ENCODE measurements at regions not wholly inside any gene's neighbourhood (a gene's known extent, or its start where the extent isn't known, plus 50 kb on each side); places are given as distances from the start of the nearest gene placed in this dataset.

DNA sequence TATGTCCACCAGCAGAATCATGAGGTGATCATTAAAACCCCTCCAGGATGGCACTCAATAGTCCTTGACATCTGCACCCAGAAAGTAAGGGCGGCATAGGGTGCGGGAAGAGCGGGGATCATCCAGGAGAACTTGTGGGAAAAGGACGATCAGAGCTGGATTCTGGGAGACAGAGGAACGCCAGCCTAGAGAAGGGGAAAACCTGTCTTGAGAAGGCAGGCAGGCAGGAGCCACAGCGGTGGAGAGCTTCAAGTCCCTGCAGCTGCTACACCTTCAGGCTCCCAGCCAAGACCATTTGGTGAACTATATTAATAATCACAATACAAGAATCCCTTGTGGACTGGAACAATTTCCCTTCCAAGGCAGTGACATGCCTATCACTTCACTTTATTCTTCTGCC, 134.3 kb downstream of the BUD13 start:
- TF ChIP-seq, protein P1, sequence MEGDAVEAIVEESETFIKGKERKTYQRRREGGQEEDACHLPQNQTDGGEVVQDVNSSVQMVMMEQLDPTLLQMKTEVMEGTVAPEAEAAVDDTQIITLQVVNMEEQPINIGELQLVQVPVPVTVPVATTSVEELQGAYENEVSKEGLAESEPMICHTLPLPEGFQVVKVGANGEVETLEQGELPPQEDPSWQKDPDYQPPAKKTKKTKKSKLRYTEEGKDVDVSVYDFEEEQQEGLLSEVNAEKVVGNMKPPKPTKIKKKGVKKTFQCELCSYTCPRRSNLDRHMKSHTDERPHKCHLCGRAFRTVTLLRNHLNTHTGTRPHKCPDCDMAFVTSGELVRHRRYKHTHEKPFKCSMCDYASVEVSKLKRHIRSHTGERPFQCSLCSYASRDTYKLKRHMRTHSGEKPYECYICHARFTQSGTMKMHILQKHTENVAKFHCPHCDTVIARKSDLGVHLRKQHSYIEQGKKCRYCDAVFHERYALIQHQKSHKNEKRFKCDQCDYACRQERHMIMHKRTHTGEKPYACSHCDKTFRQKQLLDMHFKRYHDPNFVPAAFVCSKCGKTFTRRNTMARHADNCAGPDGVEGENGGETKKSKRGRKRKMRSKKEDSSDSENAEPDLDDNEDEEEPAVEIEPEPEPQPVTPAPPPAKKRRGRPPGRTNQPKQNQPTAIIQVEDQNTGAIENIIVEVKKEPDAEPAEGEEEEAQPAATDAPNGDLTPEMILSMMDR (IDR thresholded peaks at IDR 0.05; ENCODE audit: low read depth, low read length, missing input control) = no peak
- TF ChIP-seq FOXA1 (IDR thresholded peaks at IDR 0.05) (no peak), TAF1 (conservative IDR thresholded peaks at IDR 0.05) (no peak), GABPA (IDR thresholded peaks at IDR 0.05 in 1 of 2, conservative IDR thresholded peaks at IDR 0.05 in 1 of 2) (no peak), EGR1 (IDR thresholded peaks at IDR 0.05; ENCODE audit: low read depth in 2 of 2) (no peak), JUND (IDR thresholded peaks at IDR 0.05) (no peak)
- TF ChIP-seq, protein P2, sequence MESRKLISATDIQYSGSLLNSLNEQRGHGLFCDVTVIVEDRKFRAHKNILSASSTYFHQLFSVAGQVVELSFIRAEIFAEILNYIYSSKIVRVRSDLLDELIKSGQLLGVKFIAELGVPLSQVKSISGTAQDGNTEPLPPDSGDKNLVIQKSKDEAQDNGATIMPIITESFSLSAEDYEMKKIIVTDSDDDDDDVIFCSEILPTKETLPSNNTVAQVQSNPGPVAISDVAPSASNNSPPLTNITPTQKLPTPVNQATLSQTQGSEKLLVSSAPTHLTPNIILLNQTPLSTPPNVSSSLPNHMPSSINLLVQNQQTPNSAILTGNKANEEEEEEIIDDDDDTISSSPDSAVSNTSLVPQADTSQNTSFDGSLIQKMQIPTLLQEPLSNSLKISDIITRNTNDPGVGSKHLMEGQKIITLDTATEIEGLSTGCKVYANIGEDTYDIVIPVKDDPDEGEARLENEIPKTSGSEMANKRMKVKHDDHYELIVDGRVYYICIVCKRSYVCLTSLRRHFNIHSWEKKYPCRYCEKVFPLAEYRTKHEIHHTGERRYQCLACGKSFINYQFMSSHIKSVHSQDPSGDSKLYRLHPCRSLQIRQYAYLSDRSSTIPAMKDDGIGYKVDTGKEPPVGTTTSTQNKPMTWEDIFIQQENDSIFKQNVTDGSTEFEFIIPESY (IDR thresholded peaks at IDR 0.05) = no peak
- TF ChIP-seq, protein P3, sequence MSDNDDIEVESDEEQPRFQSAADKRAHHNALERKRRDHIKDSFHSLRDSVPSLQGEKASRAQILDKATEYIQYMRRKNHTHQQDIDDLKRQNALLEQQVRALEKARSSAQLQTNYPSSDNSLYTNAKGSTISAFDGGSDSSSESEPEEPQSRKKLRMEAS (IDR thresholded peaks at IDR 0.05) = no peak
